Activated CD8-positive, alpha-beta T cell treated with anti-CD3 and anti-CD28 coated beads, Interleukin-2, amount 10 ng/mL, durations not matched to agents 7 days and 5 days (primary cell): ENCODE measurements at regions not wholly inside any gene's neighbourhood (a gene's known extent, or its start where the extent isn't known, plus 50 kb on each side); places are given as distances from the start of the nearest gene placed in this dataset.

Experiments
- ATAC-seq: fragments of 150-1000 bp; cut with Tn5 transposase; one replicate; pipeline ENCODE4 v1.10.0; 2021; ENCODE audit warnings: moderate library complexity
- CTCF ChIA-PET: fragments of 350-600 bp; sonication (Branson Sonifier 250); formaldehyde crosslinking; loops from one replicate; lab custom pipeline; 2021; ENCODE audit warnings: antibody characterized with exemption; lab: Charles Lee
- POLR2A ChIA-PET: fragments of 350-600 bp; sonication (Branson Sonifier 250); formaldehyde crosslinking; loops from one replicate; lab custom pipeline; 2021; ENCODE audit warnings: antibody characterized with exemption; lab: Charles Lee
- DNase-seq: peaks from one replicate; pipeline ENCODE4 v3.0.0-alpha.2; 2020
- H3K27ac Mint-ChIP-seq: one replicate; pipeline ENCODE4 v1.8.0; 2021; ENCODE audit warnings: mild to moderate bottlenecking, mixed read lengths
- H3K27me3 Mint-ChIP-seq: one replicate; pipeline ENCODE4 v1.8.0; 2021; ENCODE audit warnings: low read depth, mixed read lengths
- H3K36me3 Mint-ChIP-seq: one replicate; pipeline ENCODE4 v1.8.0; 2021; ENCODE audit warnings: low read depth, mixed read lengths
- H3K4me1 Mint-ChIP-seq: one replicate; pipeline ENCODE4 v1.8.0; 2021; ENCODE audit warnings: low read depth, mixed read lengths
- H3K4me3 Mint-ChIP-seq: one replicate; pipeline ENCODE4 v1.8.0; 2021; ENCODE audit warnings: mild to moderate bottlenecking, mixed read lengths
- H3K9me3 Mint-ChIP-seq: one replicate; pipeline ENCODE4 v1.8.0; 2022; ENCODE audit warnings: mixed read lengths; ENCODE audit not compliant: insufficient read depth

GRCh38 chr2:42863751-42864150 is 71.4 kb upstream of the HAAO start:
- no peaks in the 10 kb centered on the region for H3K36me3 Mint-ChIP-seq
- H3K27ac Mint-ChIP-seq: no peak overlapping the region

GRCh38 chr2:42863320-42863719 is 70.9 kb upstream of the HAAO start:
- DNase-seq: no peak
- peaks cover 3% of the 10 kb centered on the region for H3K27me3 Mint-ChIP-seq
- ATAC-seq: no peak
- ChIA-PET POLR2A (no interaction called here), CTCF (no interaction called here)
- no peak overlapping the region for H3K27ac Mint-ChIP-seq
- H3K4me3 Mint-ChIP-seq: no peak overlapping the region
- no peaks in the 10 kb centered on the region for H3K4me1 Mint-ChIP-seq
- H3K36me3 Mint-ChIP-seq: no peaks in the 10 kb centered on the region
- H3K9me3 Mint-ChIP-seq: no peaks in the 10 kb centered on the region

More at GRCh38 chr2:42863751-42864150, 71.4 kb upstream of the HAAO start:
- Mint-ChIP-seq H3K27me3 (peaks cover 3% of the 10 kb centered on the region), H3K9me3 (no peaks in the 10 kb centered on the region), H3K4me3 (no peak overlapping the region), H3K4me1 (no peaks in the 10 kb centered on the region)
- DNase-seq: no peak
- CTCF ChIA-PET: no interaction called here
- POLR2A ChIA-PET: no interaction called here
- no peak for ATAC-seq

- no peak overlapping the region for H3K27ac Mint-ChIP-seq
- ChIA-PET POLR2A (no interaction called here), CTCF (no interaction called here)
- H3K4me3 Mint-ChIP-seq: no peak overlapping the region
- no peaks in the 10 kb centered on the region for H3K36me3 Mint-ChIP-seq
- DNase-seq (no peak), ATAC-seq (no peak)
- H3K27me3 Mint-ChIP-seq: peaks cover 3% of the 10 kb centered on the region
- no peaks in the 10 kb centered on the region for H3K4me1 Mint-ChIP-seq
- H3K9me3 Mint-ChIP-seq: no peaks in the 10 kb centered on the region
These were observed 70.3 kb upstream of the HAAO start for GRCh38 chr2:42862669-42863185.

- Mint-ChIP-seq H3K27ac (no peak overlapping the region), H3K27me3 (peaks cover 3% of the 10 kb centered on the region), H3K9me3 (no peaks in the 10 kb centered on the region), H3K36me3 (no peaks in the 10 kb centered on the region), H3K4me1 (no peaks in the 10 kb centered on the region), H3K4me3 (no peak overlapping the region)
- no peak for DNase-seq
- ChIA-PET POLR2A (no interaction called here), CTCF (no interaction called here)
- no peak for ATAC-seq
These were observed 68.9 kb upstream of the HAAO start for GRCh38 chr2:42861321-42861720.

GRCh38 chr2:42860319-42861094 is 68.1 kb upstream of the HAAO start:
- CTCF ChIA-PET: interaction anchor here (0.8 to 3.0 kb wide), 11 partner anchors 10 to 717 kb away, joined by 3 to 15 read pairs (median 8); no protein-coding TSS in a partner anchor
- H3K36me3 Mint-ChIP-seq: no peaks in the 10 kb centered on the region
- DNase-seq (no peak), ATAC-seq (no peak)
- H3K27me3 Mint-ChIP-seq: peaks cover 3% of the 10 kb centered on the region
- no peaks in the 10 kb centered on the region for H3K4me1 Mint-ChIP-seq
- POLR2A ChIA-PET: no interaction called here
- H3K27ac Mint-ChIP-seq: no peak overlapping the region
- no peak overlapping the region for H3K4me3 Mint-ChIP-seq
- H3K9me3 Mint-ChIP-seq: no peaks in the 10 kb centered on the region

GRCh38 chr2:42859791-42860190 is 67.4 kb upstream of the HAAO start:
- no peak overlapping the region for H3K4me3 Mint-ChIP-seq
- no peak overlapping the region for H3K27ac Mint-ChIP-seq
- no peak for ATAC-seq

GRCh38 chr2:42859006-42859552 is 66.7 kb upstream of the HAAO start:
- H3K36me3 Mint-ChIP-seq: no peaks in the 10 kb centered on the region

More at GRCh38 chr2:42859791-42860190, 67.4 kb upstream of the HAAO start:
- H3K27me3 Mint-ChIP-seq: peaks cover 3% of the 10 kb centered on the region
- no peaks in the 10 kb centered on the region for H3K4me1 Mint-ChIP-seq
- no peaks in the 10 kb centered on the region for H3K36me3 Mint-ChIP-seq
- CTCF ChIA-PET: interaction anchor here (0.7 to 3.0 kb wide), 20 partner anchors 11 to 745 kb away, joined by 3 to 15 read pairs (median 4); no protein-coding TSS in a partner anchor
- no peaks in the 10 kb centered on the region for H3K9me3 Mint-ChIP-seq
- POLR2A ChIA-PET: no interaction called here
- no peak for DNase-seq

GRCh38 chr2:42858140-42859005 is 66.0 kb upstream of the HAAO start:
- H3K36me3 Mint-ChIP-seq: no peaks in the 10 kb centered on the region
- H3K4me3 Mint-ChIP-seq: no peak overlapping the region
- ATAC-seq: no peak
- DNase-seq: no peak
- ChIA-PET POLR2A (no interaction called here), CTCF (interaction anchor here (0.7 to 3.0 kb wide), 10 partner anchors 12 to 719 kb away, joined by 3 to 10 read pairs (median 5); no protein-coding TSS in a partner anchor)
- peaks cover 3% of the 10 kb centered on the region for H3K27me3 Mint-ChIP-seq
- H3K9me3 Mint-ChIP-seq: no peaks in the 10 kb centered on the region
- no peak overlapping the region for H3K27ac Mint-ChIP-seq
- H3K4me1 Mint-ChIP-seq: no peaks in the 10 kb centered on the region

More at GRCh38 chr2:42859006-42859552, 66.7 kb upstream of the HAAO start:
- ChIA-PET CTCF (interaction anchor here (0.7 to 3.0 kb wide), 19 partner anchors 11 to 746 kb away, joined by 3 to 15 read pairs (median 4); no protein-coding TSS in a partner anchor), POLR2A (no interaction called here)
- Mint-ChIP-seq H3K27me3 (peaks cover 3% of the 10 kb centered on the region), H3K9me3 (no peaks in the 10 kb centered on the region), H3K27ac (no peak overlapping the region), H3K4me3 (no peak overlapping the region), H3K4me1 (no peaks in the 10 kb centered on the region)
- DNase-seq (peak; percentile 79), ATAC-seq (no peak)

- ATAC-seq: no peak
- no peaks in the 10 kb centered on the region for H3K4me1 Mint-ChIP-seq
- H3K9me3 Mint-ChIP-seq: no peaks in the 10 kb centered on the region
- H3K27ac Mint-ChIP-seq: no peak overlapping the region
- CTCF ChIA-PET: interaction anchor here (0.8 kb wide), 1 partner anchor 628 kb away, joined by 3 read pairs; no protein-coding TSS in a partner anchor
- no peaks in the 10 kb centered on the region for H3K36me3 Mint-ChIP-seq
- POLR2A ChIA-PET: no interaction called here
- H3K27me3 Mint-ChIP-seq: peaks cover 3% of the 10 kb centered on the region
- no peak for DNase-seq
- no peak overlapping the region for H3K4me3 Mint-ChIP-seq
These were observed 64.7 kb upstream of the HAAO start for GRCh38 chr2:42856891-42857632.

- Mint-ChIP-seq H3K9me3 (no peaks in the 10 kb centered on the region), H3K4me3 (no peak overlapping the region), H3K27ac (no peak overlapping the region), H3K36me3 (no peaks in the 10 kb centered on the region), H3K4me1 (no peaks in the 10 kb centered on the region), H3K27me3 (peaks cover 3% of the 10 kb centered on the region)
- CTCF ChIA-PET: no interaction called here
- no peak for ATAC-seq
- POLR2A ChIA-PET: no interaction called here
- DNase-seq: no peak
These were observed 63.9 kb upstream of the HAAO start for GRCh38 chr2:42856106-42856860.
